Muscle of back (tissue), 3 donors: ENCODE measurements at regions not wholly inside any gene's neighbourhood (a gene's known extent, or its start where the extent isn't known, plus 50 kb on each side); places are given as distances from the start of the nearest gene placed in this dataset.
A peak's percentile ranks its signal among the peaks of the same experiment; 100 is the strongest.

ENCODE experiments used
- DNase-seq, 3 donors: peaks; one replicate each; pipeline versions ENCODE4 v3.0.0 to v3.0.0-alpha.2; 2013

DNA sequence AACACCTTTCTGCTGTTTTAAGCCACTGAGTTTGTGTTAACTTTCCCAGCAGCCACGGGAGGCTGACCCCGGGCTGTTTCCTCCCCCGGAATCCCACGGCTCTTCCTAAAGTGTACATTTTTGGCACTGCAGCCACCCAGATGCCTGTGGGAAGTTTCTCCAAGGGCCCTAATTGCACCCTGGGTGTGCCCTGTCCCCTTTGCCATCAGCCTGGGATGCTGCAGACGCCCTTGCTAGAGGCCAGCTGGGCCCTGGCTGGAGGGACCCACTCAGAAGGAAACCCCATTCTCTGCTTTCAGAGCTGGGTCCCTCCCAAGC lies 883.3 kb downstream of the BRD1 start:
- DNase-seq, result peak in 1 of 3 donors; percentile 46

DNA sequence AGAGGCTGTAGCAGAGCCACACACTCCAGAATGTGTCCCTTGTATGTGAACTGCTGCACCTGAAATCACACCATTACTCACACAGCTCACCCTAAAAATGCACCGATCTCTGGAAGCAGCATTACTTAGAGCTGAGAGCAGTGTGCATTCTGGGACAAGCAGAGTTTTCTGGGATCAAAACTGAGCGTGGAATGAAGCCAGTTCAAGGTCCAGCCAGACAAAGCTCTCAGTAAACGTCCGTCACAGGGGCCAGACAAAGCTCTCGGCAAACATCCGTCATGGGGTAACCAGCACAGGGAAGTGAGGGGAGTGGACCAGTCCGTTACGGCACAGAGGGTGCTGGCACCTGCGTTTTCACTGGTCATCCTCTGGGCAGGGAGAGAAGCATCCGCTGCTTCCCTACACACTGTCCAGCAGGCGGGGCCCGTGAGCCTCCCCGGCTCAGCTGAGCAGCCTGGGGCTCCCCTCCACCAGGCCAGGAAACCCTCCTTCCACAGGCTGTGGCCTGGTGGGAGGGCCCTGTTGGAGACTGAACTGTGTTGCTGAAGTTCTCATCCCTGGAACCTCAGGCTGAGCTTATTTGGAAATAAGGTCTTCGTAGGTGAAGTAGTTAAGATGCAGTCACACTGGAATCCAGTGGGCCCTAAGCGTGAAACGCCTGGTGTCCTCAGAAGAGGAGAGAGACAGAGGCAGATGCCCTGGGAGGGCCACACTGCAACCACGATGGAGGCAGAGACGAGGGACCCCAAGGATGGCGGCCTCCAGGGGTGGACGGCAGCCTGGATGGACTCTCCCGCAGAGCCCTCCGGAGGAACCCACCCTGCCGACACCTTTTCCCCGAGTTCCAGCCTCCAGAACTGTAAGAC lies 883.9 kb downstream of the BRD1 start:
- peak in 2 of 3 donors; percentile 40 to 64 for DNase-seq

GRCh38 chr22:48942698-48943566 lies 884.7 kb downstream of the BRD1 start:
- DNase-seq, result no peak

DNA sequence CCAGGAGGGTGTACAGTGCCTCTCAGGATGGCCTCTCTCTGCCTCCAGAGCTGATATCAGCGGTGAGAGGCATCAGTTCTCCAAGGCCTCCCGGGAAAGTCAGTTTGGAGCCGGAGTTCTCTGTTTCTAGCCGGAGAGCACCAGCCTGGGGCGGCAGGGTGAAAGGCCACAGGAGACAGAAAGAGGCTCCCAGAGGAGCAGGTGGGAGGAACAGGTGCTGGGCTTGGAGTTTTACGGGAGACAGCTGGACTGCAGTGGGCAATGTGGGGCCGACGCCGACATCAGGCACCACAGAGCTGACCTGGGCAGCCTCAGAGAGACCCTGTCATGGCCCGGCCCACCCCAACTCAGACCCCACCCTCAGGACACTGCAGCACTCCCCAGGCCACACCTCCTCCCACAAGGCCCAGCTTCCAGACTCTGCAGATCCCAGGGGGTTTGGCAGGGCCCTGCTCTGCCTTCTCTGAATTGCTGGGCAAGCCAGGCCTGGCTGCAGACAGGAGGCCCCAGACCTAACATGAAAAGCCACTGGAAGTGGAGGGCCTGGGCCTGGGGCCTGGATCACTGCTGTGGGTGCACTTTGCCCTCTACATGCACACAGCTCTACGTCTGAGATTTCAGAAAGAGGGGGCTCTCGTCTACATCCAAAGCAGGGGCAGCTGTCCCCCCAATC lies 885.6 kb downstream of the BRD1 start:
- no peak for DNase-seq

DNA sequence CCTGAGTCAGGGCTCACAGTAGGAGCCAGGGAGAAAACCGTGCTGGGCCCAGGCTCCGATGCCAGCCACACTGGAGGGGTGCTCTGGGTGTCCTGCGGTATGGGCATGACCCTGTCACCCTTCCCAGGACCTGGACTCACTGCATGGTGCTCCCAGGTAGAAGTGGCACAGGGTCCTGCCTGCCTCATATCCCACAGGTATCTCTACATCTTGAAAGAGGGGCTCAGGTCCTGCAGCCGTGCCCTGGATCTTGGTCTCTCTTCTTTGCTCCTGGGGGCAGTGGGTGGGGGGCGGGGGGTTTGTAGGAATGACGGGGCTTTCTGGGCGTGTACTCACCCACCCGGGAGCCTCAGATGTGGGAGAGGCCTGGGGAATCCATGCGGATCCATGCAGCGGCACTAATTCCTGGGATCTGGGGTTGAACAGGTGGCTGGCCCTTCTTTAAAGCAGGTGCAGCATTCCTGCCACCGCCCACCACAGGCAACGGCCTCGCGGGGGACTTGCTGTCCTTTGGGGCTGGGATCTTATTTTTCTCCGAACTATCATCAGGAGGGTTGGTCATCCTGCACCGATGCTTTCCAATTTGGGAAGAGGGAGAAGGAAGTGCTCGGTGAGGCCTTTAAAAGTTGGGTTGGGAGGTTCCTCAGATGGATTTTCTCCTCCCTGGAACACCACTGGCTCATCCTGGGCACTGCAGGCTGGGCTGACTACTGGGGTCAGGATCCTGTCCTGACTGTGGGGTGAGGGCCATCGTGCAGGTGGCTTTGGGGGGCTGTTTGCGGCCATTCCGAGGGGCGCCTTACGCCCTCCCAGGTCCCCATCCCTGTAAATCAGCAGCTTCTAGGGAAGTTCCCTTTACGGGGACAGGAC lies 886.4 kb downstream of the BRD1 start:
- no peak for DNase-seq

DNA sequence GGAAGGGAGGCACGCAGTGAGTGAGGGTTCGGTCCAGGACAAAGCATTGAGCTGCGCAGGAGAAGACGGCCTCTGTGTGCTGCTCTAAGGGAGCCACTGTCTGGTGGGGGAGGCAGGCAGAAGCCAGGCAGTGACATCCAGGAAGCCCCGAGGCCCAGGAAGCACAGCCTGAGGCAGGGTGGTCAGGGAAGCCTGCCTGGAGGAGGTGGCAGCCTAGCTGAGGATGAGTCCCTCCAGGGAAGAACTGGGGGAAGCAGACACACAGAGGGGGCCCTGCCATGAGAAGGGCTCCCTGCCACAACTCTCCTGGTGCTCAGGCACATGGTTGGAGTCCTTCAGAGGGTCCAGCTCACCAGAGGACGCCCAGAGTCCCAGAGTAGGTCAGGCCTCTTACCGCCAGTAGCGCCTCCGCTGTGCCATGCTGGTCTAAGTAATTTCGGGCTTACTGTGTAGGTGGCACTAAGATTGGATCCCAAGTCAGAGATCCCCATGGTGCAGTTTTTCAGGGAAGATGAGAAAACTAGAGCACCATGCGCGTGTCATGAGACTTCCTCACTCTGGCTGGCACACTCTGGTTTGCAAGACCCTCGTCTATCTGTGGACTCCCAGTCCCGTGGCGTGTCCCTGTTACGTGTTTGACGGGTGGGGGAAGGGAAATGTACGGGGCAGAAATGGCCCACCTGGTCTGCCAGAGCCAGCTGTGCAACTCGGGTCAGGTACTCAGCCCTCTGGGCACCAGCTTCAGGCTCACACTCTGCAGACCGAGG lies 887.2 kb downstream of the BRD1 start:
- no peak for DNase-seq

DNA sequence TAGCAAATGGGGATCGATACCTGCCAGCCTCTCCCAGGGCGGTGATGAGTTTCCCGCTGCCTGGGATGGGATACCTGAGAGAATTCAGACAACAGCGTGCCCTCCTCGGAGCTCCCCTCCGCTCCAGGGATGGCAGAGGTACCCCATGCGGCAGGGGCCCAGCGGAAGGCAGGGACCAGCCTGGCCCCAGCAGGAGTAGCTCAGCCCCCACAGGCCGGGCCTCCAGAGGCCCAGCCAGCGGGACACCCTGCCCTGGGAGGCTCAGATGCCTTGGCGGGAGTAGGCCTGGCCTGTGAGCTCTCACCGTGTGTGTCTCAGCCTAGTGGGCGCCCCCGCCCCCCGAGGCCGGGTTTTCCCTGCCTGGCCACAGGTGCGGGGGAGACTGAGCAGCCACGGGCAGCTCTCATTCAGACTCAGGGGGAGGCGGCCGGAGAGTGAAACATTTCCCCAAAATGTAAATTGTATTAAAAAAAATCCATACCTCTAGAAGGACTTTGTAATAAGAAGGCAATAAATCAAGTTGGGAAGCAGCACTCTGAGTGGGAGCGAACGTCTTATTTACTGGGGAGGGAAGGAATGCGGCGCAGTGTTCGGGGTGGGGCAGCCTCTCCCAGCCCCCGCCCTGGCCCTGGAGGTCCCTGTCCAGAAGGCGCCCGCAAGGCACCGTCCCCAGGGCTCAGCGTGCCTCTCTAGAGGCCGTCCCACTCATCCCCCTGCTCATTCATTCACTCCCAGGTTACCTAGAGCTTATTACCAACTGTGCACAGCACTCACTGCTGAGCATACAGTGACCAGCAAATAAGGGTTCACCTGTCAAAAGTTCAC lies 888.0 kb downstream of the BRD1 start:
- DNase-seq, result no peak

DNA sequence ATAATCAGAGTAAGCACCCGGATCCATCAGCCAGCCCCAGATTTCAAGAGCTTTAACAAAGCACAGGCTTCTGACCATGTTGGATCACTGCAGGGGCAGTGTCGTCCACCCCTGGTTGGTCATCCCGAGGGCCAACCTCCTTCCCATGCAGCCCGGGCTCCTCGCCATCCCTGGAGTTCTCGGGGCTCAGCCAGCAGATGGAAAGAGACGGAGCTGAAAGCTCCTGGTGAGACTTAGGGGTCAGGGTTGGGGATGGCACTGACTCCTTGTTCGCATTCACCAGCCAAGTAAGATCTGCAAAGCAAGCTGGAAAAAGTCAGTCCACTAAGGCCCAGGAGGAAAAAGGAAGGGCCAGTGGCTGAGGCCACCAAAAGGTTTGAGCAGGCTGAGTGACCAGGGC lies 888.9 kb downstream of the BRD1 start:
- no peak for DNase-seq

DNA sequence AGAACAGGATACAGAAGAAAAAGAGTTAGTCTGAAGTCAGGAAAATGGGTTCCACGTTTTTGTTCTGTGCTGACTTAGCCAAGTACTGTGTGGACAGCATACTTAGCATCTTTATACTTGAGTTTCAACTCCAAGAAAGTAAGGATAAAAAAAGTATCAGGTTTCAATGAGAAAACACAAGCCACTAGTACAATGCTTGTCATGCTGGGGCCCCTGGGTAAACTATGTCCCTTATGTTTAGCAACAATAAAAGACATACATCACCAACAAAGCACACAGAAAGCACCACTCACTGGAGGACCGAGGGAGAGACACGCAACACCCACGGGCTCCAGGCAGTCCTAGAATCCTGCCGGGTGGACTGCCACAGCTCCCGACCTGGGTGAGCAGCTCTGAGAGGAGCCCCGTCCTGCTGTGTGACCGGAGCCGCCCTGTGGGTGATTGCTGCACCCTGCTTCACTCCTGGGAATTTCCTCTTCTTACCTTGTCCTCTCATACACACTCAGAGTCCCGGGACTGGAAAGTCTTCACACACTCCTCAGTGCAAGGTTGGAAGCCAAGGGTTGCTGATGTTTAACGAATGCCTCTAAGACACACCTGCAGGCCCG lies 890.5 kb downstream of the BRD1 start:
- no peak for DNase-seq

GRCh38 chr22:48936391-48936790 lies 891.3 kb downstream of the BRD1 start:
- DNase-seq, result no peak

- no peak for DNase-seq
Observed at GRCh38 chr22:48934446-48934845, 893.2 kb downstream of the BRD1 start.

DNA sequence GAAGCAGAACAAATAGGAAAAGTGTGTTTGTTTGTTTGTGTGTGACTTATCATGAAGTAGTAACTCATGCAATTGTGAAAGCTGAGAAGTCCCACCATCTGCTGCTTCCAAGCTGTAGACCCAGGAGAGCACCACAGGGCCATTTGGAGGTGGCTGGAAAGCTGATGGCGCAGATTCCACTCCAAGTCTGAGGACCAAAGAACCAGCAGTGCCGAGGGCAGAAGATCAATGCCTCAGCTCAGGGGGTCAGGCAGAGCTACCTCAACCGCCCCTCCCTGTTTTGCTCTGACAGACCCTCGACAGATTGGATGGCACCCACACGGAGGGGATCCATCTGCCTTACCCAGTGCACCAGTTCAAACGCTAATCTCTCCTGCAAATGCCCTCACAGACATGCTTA lies 896.2 kb downstream of the BRD1 start:
- DNase-seq, result no peak

DNA sequence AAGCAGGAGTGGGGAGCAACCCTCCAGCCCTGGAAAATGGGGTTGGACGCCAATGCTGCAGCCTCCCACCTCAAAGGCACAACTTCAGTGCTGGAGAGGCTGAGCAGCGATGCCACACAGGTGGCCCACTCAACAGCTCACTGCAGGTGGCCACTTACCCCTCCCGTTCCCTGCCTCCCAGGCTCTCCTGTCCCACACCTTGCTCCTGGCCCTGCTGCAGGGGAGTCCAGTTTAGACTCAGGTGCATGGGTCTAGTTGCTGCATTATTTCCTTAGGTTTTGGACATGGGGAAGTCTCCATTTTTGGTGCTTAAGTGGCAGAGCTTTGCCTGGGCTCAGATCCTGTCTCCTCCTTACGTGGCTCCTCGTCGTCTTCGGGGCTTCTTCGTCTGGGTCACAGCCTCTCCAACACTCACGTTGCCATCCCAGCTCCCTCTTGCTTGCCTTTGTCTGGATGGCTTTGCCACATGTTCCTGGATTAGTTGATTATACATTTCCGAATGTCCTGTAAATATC lies 898.3 kb downstream of the BRD1 start:
- DNase-seq, result no peak

DNA sequence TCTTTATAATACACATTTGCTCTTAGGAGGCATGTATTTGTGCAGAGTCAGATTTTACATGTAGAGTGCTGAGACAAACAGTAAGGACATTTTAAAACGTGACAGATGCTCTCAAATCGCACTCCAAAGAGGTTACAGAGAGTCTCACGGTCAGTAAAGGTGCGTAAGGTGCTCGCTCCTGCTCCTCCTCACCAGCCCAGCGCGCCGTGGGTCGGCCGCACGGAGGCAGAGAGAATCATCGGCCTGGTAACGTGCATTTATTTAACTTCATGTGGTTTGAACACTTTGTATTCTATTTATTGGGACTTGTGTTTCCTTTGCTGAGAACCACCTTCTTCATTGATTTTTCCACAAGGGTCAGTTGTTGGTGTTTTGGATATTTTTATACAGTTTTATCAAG lies 900.1 kb downstream of the BRD1 start:
- no peak for DNase-seq

GRCh38 chr22:48926643-48927042 lies 901.0 kb downstream of the BRD1 start:
- no peak for DNase-seq

- no peak for DNase-seq
Observed at GRCh38 chr22:48926136-48926535, 901.5 kb downstream of the BRD1 start.

DNA sequence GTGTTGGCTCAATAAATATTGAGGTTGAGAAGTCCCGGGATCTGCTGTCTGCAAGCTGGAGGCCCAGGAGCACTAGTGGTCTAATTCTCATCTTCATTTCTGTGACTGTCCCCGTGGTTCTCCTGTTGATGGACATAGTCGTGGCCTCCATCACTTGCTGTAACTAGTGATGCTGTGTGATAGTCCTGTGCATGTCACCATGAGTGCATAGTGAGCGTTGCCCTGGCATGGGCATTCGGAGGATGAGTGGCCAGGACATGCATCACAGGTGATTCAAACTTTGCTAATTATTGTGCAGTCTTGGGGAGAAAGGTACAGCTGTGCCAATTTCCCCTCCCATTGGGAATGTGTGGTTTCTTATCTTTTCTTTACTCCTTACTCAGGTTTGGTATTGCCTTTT lies 902.2 kb downstream of the BRD1 start:
- no peak for DNase-seq

DNA sequence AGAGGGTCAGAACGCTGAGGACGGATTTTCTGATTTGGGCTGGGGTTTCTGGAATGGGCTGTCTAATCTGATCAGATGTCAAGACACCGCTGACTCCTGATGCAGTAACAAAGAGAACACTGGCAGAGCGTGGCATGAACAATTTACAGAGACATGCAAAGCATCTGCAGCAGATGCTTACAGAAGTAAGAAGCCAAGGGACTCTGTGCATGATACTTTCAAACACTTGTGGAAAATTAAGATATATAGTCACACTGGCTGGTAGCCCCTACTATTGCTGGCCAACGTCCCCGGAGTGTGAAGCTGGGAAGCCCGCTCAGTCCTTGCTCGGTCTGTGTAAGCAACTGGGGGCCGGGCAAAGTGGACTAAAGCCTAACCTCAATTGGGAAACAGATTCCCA lies 903.7 kb downstream of the BRD1 start:
- no peak for DNase-seq

GRCh38 chr22:48923165-48923865 lies 904.4 kb downstream of the BRD1 start:
- no peak for DNase-seq
